GM13976 (cell line): ENCODE measurements at regions not wholly inside any gene's neighbourhood (a gene's known extent, or its start where the extent isn't known, plus 50 kb on each side); places are given as distances from the start of the nearest gene placed in this dataset.

Experiments used
- DNase-seq: peaks from one replicate; pipeline ENCODE4 v3.0.0; 2012; ENCODE audit warnings: low spot score
- in situ Hi-C: fragments of 300-500 bp; cut with MboI; formaldehyde crosslinking; loops from one replicate; pipeline ENCODE4 v1.12.0; 2022; ENCODE audit warnings: low sequenced_read_pairs, mixed read lengths, inconsistent platforms; ENCODE audit not compliant: unreplicated experiment
- TF ChIP-seq, protein P1 (sequence below): IDR thresholded peaks from 2 replicates; pipeline ENCODE4 v1.5.1; 2012; ENCODE audit warnings: borderline replicate concordance, mild to moderate bottlenecking; ENCODE audit not compliant: insufficient read depth; ENCODE audit errors: extremely low read depth, missing control alignments, control extremely low read depth

DNA sequence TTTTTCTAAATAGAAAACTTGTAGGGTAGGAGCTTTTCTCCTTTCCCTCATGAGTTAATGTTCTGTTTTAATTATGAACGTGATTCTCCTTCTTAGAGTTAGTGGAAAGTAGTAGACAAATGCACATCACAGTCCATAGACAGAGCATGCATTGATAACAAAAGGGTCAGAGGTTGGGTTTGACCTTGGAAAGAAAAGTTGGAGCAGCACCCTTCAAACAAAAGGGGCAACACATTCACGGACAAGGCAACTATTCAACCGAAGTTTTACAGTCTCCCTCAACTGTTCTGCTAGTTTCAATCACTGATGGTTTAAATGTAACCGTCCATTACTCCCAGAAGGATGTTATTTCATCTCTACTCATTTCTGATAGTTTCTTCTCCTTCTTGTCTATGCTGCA lies 103.4 kb upstream of the MAOA start:
- DNase-seq: no peak
- TF ChIP-seq, protein P1, sequence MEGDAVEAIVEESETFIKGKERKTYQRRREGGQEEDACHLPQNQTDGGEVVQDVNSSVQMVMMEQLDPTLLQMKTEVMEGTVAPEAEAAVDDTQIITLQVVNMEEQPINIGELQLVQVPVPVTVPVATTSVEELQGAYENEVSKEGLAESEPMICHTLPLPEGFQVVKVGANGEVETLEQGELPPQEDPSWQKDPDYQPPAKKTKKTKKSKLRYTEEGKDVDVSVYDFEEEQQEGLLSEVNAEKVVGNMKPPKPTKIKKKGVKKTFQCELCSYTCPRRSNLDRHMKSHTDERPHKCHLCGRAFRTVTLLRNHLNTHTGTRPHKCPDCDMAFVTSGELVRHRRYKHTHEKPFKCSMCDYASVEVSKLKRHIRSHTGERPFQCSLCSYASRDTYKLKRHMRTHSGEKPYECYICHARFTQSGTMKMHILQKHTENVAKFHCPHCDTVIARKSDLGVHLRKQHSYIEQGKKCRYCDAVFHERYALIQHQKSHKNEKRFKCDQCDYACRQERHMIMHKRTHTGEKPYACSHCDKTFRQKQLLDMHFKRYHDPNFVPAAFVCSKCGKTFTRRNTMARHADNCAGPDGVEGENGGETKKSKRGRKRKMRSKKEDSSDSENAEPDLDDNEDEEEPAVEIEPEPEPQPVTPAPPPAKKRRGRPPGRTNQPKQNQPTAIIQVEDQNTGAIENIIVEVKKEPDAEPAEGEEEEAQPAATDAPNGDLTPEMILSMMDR: no peak
- in situ Hi-C loops: loop anchor here (25.0 kb wide), 1 partner anchor 1765 kb away; no protein-coding TSS in a partner anchor

GRCh38 chrX:43553257-43553656 lies 102.8 kb upstream of the MAOA start:
- DNase-seq: no peak
- TF ChIP-seq, protein P1: no peak
- in situ Hi-C loops: loop anchor here (25.0 kb wide), 1 partner anchor 1766 kb away; no protein-coding TSS in a partner anchor

GRCh38 chrX:43556207-43556606 lies 99.9 kb upstream of the MAOA start:
- in situ Hi-C loops: loop anchor here (25.0 kb wide), 1 partner anchor 1769 kb away; no protein-coding TSS in a partner anchor
- TF ChIP-seq, protein P1: no peak
- no peak for DNase-seq

DNA sequence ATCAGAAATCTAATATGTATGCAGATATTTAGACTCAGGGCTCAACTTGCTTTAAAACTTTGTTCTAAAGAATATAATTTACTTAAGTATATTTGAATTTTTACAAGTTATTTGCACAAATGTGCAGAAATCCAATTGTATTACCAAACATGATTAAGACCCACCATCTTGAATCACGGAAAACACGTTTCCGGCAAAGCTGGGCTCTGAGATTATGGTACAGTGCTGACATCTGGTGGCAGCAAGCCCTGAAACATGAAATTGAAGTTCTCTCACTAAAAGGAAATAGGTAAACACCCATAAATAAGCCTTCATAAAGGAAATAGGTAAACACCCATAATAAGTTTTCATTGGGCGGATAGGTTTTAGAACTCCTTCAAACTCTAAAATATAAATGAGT lies 98.3 kb upstream of the MAOA start:
- DNase-seq: peak; percentile 39
- in situ Hi-C loops: loop anchor here (25.0 kb wide), 1 partner anchor 1770 kb away; no protein-coding TSS in a partner anchor

GRCh38 chrX:43559644-43560043 lies 96.5 kb upstream of the MAOA start:
- DNase-seq: no peak
- in situ Hi-C loops: loop anchor here (25.0 kb wide), 1 partner anchor 1772 kb away; no protein-coding TSS in a partner anchor
- TF ChIP-seq, protein P1: peak; percentile 16

More for the DNA sequence above, 98.3 kb upstream of the MAOA start:
- TF ChIP-seq, protein P1: peak; percentile 64

DNA sequence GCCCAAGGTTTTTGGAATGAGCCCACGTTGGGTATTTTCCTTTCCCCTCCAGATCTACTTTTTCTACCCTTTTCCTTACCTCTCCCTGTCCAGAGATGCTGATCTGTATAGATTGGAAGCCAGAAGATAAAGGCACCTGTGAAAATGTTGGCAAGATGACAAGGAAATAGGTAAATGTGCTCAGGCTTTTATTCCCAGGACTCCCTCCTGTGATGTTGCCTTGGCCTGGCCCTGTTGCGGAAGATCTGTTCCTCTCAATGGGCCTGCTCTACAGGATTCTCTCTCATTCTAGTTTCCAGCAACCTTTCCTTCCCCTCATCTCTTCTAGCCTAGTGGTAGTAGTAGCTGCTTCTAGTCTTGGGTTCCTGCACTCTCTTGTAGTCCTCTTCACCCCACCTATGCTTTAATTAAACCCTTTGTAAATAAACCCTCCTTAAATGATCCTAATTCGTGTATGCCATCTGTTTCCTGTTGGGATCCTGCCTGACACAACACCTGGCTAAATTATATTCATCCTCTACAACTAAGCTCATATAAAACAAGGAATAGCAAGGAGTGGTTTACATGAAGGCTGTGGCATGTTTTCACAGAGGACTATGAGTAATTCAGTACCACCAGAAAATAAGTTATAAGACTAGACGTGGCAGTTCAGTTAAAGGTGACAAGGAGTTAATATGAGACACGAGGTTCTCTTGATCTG lies 95.7 kb upstream of the MAOA start:
- TF ChIP-seq, protein P1: no peak
- in situ Hi-C loops: loop anchor here (25.0 kb wide), 1 partner anchor 1773 kb away; no protein-coding TSS in a partner anchor
- DNase-seq: no peak

DNA sequence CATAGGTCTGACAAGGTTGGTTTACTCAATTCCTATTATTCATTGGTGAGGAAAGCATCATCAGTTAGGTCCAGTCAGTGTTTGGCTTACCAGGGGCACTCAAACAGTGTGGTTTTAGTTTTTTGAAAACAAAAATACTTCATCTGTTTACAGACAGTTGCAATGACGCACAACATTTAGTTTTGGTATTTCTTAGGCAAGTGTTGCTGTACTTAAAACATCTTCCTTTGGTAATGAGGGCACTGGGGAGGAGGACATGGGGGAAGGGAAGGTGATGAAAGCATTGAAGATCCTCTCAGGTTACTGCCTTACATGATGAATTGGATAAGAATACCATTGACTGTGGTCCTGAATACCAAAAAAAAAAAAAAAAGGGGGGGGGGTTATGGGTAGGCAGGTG lies 93.7 kb upstream of the MAOA start:
- DNase-seq: no peak
- TF ChIP-seq, protein P1: no peak
- in situ Hi-C loops: loop anchor here (25.0 kb wide), 1 partner anchor 1775 kb away; no protein-coding TSS in a partner anchor
